B cell (primary cell): ENCODE measurements at regions not wholly inside any gene's neighbourhood (a gene's known extent, or its start where the extent isn't known, plus 50 kb on each side); places are given as distances from the start of the nearest gene placed in this dataset.

Experiments used
- ATAC-seq: fragments of 200-7000 bp; cut with Tn5 transposase; one replicate; pipeline ENCODE4 v1.10.0; 2021; ENCODE audit warnings: low read depth, mild to moderate bottlenecking, moderate number of reproducible peaks, moderate library complexity
- CTCF ChIA-PET: fragments of 350-600 bp; sonication (Branson Sonifier 250); formaldehyde crosslinking; loops from one replicate; lab custom pipeline; 2021; ENCODE audit warnings: antibody characterized with exemption, inconsistent platforms; lab: Charles Lee
- POLR2A ChIA-PET: fragments of 350-600 bp; sonication (Branson Sonifier 250); formaldehyde crosslinking; loops from one replicate; lab custom pipeline; 2021; ENCODE audit warnings: antibody characterized with exemption; lab: Charles Lee
- DNase-seq: peaks from one replicate; pipeline ENCODE4 v3.0.0; 2013
- H2AFZ ChIP-seq: 2 replicates; pipeline ENCODE4 v1.6.1; 2012; ENCODE audit warnings: mild to moderate bottlenecking, low read depth, low read length; ENCODE audit not compliant: insufficient read depth, poor library complexity, severe bottlenecking
- H3K27ac ChIP-seq, 2 donors: 1 replicate in 1 of 2; 2 replicates in 1 of 2; pipeline ENCODE4 v1.5.1; 2012 to 2013; ENCODE audit warnings: low read length in 2 of 2, mild to moderate bottlenecking in 2 of 2, moderate library complexity in 1 of 2
- H3K27me3 ChIP-seq, 4 experiments: fragments of 200-600 bp in 1 of 4; sonication (generic) in 1 of 4; replicated peaks in 1 of 4; 1 replicate in 2 of 4; 2 replicates in 2 of 4; pipeline versions ENCODE4 v1.6.1 to v1.7.0; 2013 to 2016; ENCODE audit warnings: low read length in 3 of 4, mild to moderate bottlenecking in 2 of 4, mixed read lengths in 1 of 4, moderate library complexity in 1 of 4; ENCODE audit not compliant: insufficient read depth in 4 of 4, control insufficient read depth in 3 of 4; ENCODE audit errors: control extremely low read depth in 1 of 4
- H3K36me3 ChIP-seq, 2 experiments: replicated peaks in 1 of 2; 1 replicate in 1 of 2; 2 replicates in 1 of 2; pipeline versions ENCODE4 v1.6.1 to v1.7.1; 2013; ENCODE audit warnings: low read length in 1 of 2; ENCODE audit not compliant: insufficient read depth in 2 of 2, control insufficient read depth in 1 of 2; ENCODE audit errors: control extremely low read depth in 1 of 2, extremely low read depth in 1 of 2
- H3K4me1 ChIP-seq, 2 donors: fragments of 200-600 bp in 1 of 2; sonication (generic) in 1 of 2; 1 replicate in 1 of 2; 2 replicates in 1 of 2; pipeline versions ENCODE4 v1.5.1 to v1.6.1; 2013 to 2017; ENCODE audit warnings: low read length in 2 of 2; ENCODE audit not compliant: control insufficient read depth in 2 of 2, insufficient read depth in 2 of 2
- H3K4me2 ChIP-seq: replicated peaks from 2 replicates; pipeline ENCODE3; 2012; ENCODE audit warnings: mild to moderate bottlenecking, low read depth, low read length; ENCODE audit not compliant: poor library complexity, severe bottlenecking
- H3K4me3 ChIP-seq, 5 experiments: fragments of 200-600 bp in 1 of 5; sonication (generic) in 1 of 5; 1 replicate in 3 of 5; 2 replicates in 2 of 5; pipeline versions ENCODE4 v1.5.1 to v1.7.0; 2011 to 2016; ENCODE audit warnings: low read length in 4 of 5, mild to moderate bottlenecking in 4 of 5, low read depth in 2 of 5, control low read depth in 1 of 5, moderate library complexity in 1 of 5; ENCODE audit not compliant: insufficient read depth in 1 of 5; ENCODE audit errors: control extremely low read depth in 1 of 5, extremely low read depth in 1 of 5
- H3K79me2 ChIP-seq: fragments of 200-600 bp; sonication (generic); one replicate; pipeline ENCODE4 v1.6.0; 2016; ENCODE audit warnings: low read length; ENCODE audit not compliant: control insufficient read depth, insufficient read depth
- H3K9ac ChIP-seq: fragments of 200-600 bp; sonication (generic); 2 replicates; pipeline ENCODE4 v1.6.1; 2017; ENCODE audit warnings: mild to moderate bottlenecking, low read length, moderate library complexity
- H3K9me3 ChIP-seq, 3 donors: one replicate each; pipeline versions ENCODE4 v1.6.1 to v1.7.1; 2013; ENCODE audit warnings: low read length in 2 of 3; ENCODE audit not compliant: control insufficient read depth in 2 of 3, insufficient read depth in 1 of 3; ENCODE audit errors: control extremely low read depth in 1 of 3
- H4K20me1 ChIP-seq: 2 replicates; pipeline ENCODE4 v1.6.0; 2012; ENCODE audit warnings: mild to moderate bottlenecking, low read length; ENCODE audit not compliant: insufficient read depth, control insufficient read depth, poor library complexity, severe bottlenecking
- H3K27ac Mint-ChIP-seq: one replicate; pipeline ENCODE4 v1.8.0; 2021; ENCODE audit warnings: mixed read lengths
- H3K27me3 Mint-ChIP-seq: one replicate; pipeline ENCODE4 v1.8.0; 2021; ENCODE audit warnings: mixed read lengths
- H3K4me1 Mint-ChIP-seq: one replicate; pipeline ENCODE4 v1.8.0; 2021; ENCODE audit warnings: mixed read lengths
- H3K4me3 Mint-ChIP-seq: one replicate; pipeline ENCODE4 v1.8.0; 2021; ENCODE audit warnings: mixed read lengths
- H3K9me3 Mint-ChIP-seq: one replicate; pipeline ENCODE4 v1.8.0; 2022; ENCODE audit warnings: mixed read lengths; ENCODE audit not compliant: insufficient read depth
- EZH2 ChIP-seq: IDR thresholded peaks from 2 replicates; pipeline ENCODE4 v1.6.1; 2012; ENCODE audit warnings: borderline replicate concordance, low read depth, mild to moderate bottlenecking, moderate library complexity, low read length; ENCODE audit not compliant: insufficient read depth, poor library complexity, severe bottlenecking
- WGBS: methylation state at CpG from one replicate; pipeline ENCODE4 v1.1.5; 2013; ENCODE audit warnings: missing lambda C conversion rate; ENCODE audit not compliant: insufficient coverage; 5-methylcytosine and 5-hydroxymethylcytosine counted together
- intact Hi-C: fragments of 100-400 bp; cut with micrococcal nuclease; formaldehyde crosslinking; loops from one replicate; pipeline ENCODE4 v1.10.0; 2022
- TF ChIP-seq, protein P1 (sequence below): fragments of 200-600 bp; IDR thresholded peaks from one replicate; pipeline ENCODE4 v1.8.0; 2022; ENCODE audit warnings: antibody characterized with exemption, mild to moderate bottlenecking

DNA sequence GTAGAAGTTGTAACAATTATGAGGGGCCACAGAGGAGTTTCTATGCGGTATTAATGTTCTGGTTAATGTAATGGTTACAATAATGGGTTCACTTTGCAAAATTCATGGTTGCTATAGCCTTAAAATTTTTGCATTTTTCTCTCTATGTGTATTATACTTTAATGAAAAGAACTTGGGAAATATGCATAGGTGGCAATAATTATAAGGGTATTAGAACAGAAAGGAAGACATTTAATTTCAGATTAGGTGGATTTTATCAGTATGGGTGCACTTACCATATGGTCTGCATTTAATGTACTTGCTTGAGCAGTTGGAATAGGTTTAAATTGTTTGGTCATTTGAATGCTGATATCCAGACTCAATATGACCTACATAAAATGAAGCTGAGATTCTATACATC lies 161.6 kb upstream of the TACR1 start:
- intact Hi-C loops = no loop called here

DNA sequence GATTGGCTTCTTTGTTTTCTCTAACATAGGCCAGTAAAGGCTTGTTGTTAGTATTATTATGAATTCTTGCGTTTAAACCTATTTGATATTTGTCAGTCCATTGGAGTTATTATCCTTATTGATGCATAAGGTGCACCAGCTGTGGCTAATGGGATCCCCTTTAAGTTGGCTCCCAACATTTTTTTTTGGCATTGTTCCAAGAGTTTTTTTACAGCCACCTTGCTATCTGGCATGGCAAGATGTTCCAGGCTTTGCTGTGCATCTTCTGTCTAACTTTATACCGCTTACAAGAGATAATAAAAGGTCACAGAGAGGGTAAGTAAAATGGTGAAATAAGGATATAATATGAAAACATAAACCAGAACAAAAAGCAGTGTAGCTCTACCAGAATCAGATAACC lies 157.5 kb upstream of the TACR1 start:
- TF ChIP-seq EZH2 = no peak
- TF ChIP-seq, protein P1, sequence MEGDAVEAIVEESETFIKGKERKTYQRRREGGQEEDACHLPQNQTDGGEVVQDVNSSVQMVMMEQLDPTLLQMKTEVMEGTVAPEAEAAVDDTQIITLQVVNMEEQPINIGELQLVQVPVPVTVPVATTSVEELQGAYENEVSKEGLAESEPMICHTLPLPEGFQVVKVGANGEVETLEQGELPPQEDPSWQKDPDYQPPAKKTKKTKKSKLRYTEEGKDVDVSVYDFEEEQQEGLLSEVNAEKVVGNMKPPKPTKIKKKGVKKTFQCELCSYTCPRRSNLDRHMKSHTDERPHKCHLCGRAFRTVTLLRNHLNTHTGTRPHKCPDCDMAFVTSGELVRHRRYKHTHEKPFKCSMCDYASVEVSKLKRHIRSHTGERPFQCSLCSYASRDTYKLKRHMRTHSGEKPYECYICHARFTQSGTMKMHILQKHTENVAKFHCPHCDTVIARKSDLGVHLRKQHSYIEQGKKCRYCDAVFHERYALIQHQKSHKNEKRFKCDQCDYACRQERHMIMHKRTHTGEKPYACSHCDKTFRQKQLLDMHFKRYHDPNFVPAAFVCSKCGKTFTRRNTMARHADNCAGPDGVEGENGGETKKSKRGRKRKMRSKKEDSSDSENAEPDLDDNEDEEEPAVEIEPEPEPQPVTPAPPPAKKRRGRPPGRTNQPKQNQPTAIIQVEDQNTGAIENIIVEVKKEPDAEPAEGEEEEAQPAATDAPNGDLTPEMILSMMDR = no peak
- Histone ChIP-seq H3K27me3 (no peaks in the 10 kb centered on the region), H3K9ac (no peak overlapping the region), H3K4me2 (no peak overlapping the region), H3K79me2 (no peaks in the 10 kb centered on the region), H3K36me3 (peaks cover 0 to 1% of the 10 kb centered on the region in 2 experiments), H3K4me1 (no peaks in the 10 kb centered on the region), H3K4me3 (no peak overlapping the region), H4K20me1 (no peaks in the 10 kb centered on the region), H3K27ac (no peak overlapping the region), H2AFZ (no peak overlapping the region), H3K9me3 (no peaks in the 10 kb centered on the region)
- H3K27me3 Mint-ChIP-seq = no peaks in the 10 kb centered on the region
- DNase-seq (no peak), ATAC-seq (no peak)
- H3K4me3 Mint-ChIP-seq = no peak overlapping the region
- H3K9me3 Mint-ChIP-seq = peaks cover 2% of the 10 kb centered on the region
- ChIA-PET CTCF (no interaction called here), POLR2A (no interaction called here)
- no peak overlapping the region for H3K27ac Mint-ChIP-seq
- no peaks in the 10 kb centered on the region for H3K4me1 Mint-ChIP-seq
- intact Hi-C loops = no loop called here
- no CpG with 5 or more reads among the region's 2 CpGs for WGBS

More for the DNA sequence above, 161.6 kb upstream of the TACR1 start:
- no peak for DNase-seq
- ChIA-PET CTCF (no interaction called here), POLR2A (no interaction called here)
- Histone ChIP-seq H3K9me3 (no peaks in the 10 kb centered on the region), H3K27me3 (no peaks in the 10 kb centered on the region), H3K27ac (no peak overlapping the region), H4K20me1 (no peaks in the 10 kb centered on the region), H3K9ac (no peak overlapping the region), H3K4me2 (no peak overlapping the region), H3K4me1 (no peaks in the 10 kb centered on the region), H3K4me3 (no peak overlapping the region), H2AFZ (no peak overlapping the region), H3K36me3 (no peaks in the 10 kb centered on the region), H3K79me2 (no peaks in the 10 kb centered on the region)
- H3K4me3 Mint-ChIP-seq = no peak overlapping the region
- no peak for TF ChIP-seq EZH2
- TF ChIP-seq, protein P1 = no peak
- H3K27ac Mint-ChIP-seq = no peak overlapping the region
- no peaks in the 10 kb centered on the region for H3K27me3 Mint-ChIP-seq
- no CpG with 5 or more reads among the region's 1 CpG for WGBS
- no peak for ATAC-seq
- peaks cover 7% of the 10 kb centered on the region for H3K9me3 Mint-ChIP-seq
- H3K4me1 Mint-ChIP-seq = no peaks in the 10 kb centered on the region
